ENCODE measurements at regions not wholly inside any gene's neighbourhood (a gene's known extent, or its start where the extent isn't known, plus 50 kb on each side); places are given as distances from the start of the nearest gene placed in this dataset.
"Not testable (repeated sequence)": the region's sequence is repeated elsewhere in the genome, so short reads cannot be mapped to it uniquely, and the experiment has no call there.

- DNase-seq = no peak
Measured at GRCh38 chr11:81241672-81242275, 1491.9 kb downstream of the FAM181B start.

DNA sequence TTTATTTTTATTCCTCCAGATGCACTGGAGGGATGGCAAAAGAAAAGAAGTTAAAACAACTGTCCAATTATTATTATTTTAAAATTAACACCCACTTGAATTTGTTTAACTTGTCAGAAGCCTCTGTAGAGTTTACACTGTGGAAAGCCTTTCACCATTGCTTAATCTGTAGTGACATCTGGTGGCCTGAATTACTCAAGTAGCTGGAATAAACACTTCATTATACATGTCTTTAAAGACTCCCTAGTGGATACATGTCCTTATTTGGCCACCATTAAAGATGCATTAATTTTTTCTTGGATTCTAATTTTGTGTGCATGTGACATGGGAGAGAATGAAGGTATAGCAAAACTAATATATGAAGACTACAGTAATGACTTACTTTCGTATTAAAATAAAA lies 1496.5 kb downstream of the FAM181B start:
- no peak for DNase-seq

- DNase-seq = not testable (repeated sequence)
Measured at GRCh38 chr11:81227409-81227808, 1506.3 kb downstream of the FAM181B start.

GRCh38 chr11:81224396-81224795 lies 1509.3 kb downstream of the FAM181B start:
- DNase-seq = no peak

GRCh38 chr11:81222491-81222890 lies 1511.2 kb downstream of the FAM181B start:
- DNase-seq = no peak

- DNase-seq = no peak
Measured at GRCh38 chr11:81220146-81220895, 1513.3 kb downstream of the FAM181B start.

GRCh38 chr11:81219661-81220060 lies 1514.0 kb downstream of the FAM181B start:
- no peak for DNase-seq

DNA sequence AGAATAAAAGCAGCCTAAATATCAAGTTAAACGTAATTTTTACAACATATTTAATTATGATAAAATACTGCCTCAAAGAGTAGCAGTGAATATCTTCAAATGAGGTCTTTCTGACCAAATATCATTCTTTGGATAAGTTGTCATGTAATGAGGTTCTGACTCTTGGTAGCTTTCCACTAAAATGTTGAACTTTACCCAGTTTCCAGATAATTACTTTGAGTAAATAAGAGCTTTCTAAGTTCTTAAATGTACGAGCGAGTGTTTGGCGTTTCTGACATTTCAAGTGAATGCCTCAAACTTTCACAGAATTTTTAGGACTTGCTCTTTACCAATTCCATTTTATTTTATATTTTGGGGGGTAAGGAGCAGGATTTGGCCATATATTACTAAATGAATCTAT lies 1515.2 kb downstream of the FAM181B start:
- no peak for DNase-seq

DNA sequence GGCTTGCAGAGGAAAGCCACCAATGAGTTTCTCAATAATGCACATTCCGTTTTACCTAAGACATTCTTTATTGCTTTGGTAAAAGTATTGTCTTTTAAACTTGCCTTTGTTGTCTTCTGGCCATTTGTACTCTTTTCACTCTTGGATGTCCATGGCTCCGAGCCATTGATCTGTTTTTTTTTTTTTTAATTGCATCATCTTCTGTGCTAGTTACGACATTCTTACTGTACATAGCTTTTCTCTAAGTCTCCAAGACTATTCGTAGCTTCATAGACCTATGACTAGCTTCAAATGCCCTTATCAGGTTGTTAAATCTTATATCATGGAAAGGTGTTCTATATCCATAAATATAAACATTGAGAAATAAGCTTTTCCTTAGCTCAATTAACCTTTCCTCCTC lies 1522.6 kb downstream of the FAM181B start:
- no peak for DNase-seq

GRCh38 chr11:81207421-81208054 lies 1526.1 kb downstream of the FAM181B start:
- no peak for DNase-seq

DNA sequence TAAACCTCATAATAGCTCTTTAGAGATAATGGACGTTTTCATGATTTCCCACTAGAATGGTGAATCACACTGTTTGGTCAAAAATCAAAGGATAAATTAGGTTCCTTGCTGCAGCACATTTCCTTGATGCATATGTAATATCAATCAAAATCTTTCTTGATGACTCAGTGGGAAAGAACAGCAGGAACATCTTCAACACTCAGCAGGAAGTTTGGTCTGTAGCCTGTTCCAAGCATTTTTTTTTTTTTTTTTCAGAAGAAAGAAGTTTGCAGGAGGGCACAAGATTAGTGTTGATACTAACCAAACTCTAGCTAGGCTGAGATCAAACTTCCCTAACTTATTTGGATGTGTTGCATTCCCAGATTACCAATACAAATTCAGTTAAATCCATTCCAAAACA lies 1529.8 kb downstream of the FAM181B start:
- no peak for DNase-seq

GRCh38 chr11:81197396-81197795 lies 1536.3 kb downstream of the FAM181B start:
- no peak for DNase-seq

DNA sequence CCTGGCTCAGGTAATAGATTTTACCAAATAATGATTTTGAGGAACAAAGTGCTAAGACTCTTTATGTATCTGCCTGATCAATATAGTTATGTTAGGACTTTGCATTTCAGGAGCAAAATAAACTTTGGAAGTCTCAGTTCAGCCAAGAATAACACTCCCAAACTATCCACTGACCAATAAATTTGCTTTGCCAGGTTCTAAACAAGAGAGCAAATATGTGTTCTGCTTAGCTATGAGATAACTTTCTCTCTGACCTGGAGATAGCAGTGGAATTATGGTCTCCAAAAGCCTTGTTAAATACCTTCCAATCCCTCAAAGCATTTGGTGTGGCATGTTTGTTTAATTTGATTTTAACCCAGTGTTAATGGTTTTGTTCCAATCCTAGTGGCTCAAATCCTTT lies 1541.1 kb downstream of the FAM181B start:
- no peak for DNase-seq

DNA sequence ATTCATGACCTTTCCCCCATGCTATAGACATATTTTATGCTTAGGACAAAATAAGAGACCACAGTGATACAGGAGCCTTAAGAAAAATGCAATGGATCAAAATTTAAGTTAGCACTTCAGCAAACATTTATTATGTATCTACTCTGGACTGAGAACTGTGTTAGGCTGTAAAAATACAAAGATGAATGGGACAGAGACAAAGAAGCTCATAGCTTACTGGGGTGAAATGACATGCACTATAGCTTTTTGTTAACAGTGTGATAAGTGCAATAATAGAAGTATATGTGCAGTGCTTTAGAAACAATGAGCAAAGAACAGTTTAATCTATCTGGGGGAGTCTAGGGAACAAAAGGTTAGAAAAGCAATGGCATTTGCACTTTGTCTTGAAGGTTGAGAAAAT lies 1543.1 kb downstream of the FAM181B start:
- DNase-seq = no peak

DNA sequence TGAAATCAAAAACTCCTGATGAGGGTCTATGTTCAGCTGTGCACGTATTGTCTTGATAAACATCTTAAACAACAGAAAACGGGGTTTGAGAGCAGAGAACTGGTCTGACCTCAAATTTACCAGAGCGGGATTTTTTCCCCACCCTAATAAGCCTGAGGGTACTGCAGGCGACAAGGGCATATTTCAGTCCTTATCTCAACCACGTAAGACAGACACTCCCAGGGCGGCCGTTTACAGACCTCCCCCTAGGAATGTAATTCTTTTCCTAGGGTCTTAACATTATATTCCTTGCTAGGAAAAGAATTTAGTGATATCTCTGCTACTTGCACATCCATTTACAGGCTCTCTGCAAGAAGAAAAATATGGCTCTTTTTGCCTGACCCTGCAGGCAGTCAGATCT lies 1546.6 kb downstream of the FAM181B start:
- DNase-seq = not testable (repeated sequence)

- no peak for DNase-seq
Measured at GRCh38 chr11:81174646-81175330, 1558.9 kb downstream of the FAM181B start.

GRCh38 chr11:81165164-81165563 lies 1568.5 kb downstream of the FAM181B start:
- no peak for DNase-seq

DNA sequence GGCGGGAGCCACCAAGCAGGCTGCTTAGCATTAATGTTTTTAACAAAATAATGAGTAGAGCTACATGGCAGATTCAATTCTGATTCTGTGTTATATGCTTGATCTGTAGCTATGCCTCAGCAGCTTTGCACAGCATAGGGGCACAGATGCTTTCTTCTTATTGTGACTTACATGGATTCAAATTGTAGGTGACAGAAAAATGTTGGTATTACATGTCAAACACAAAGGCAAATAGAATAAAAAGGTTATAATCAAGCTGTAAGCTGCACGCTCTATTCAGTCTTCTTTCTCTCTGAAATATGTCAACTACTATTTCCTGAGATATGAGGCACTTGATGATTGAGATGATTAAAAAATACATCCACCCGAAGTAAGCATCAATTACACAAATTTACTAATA lies 1573.8 kb downstream of the FAM181B start:
- DNase-seq = no peak

DNA sequence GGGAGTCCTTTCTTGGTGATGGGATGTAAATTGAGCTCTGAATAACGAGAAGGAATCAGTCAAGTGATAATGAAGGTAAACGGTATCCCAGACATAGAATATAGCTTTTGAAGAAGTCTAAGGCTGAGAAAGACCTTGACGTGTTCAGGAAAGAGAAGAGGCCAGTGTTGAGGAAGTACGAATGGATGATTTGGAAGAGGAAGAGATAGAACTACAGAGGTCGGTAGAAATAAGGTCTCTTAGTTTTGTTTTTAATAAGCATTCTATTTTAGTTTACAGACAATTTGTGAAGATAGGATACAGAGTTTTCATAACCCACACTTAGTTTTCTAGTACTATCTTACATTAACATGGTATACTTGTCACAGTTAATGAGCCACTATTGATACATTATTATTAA lies 1598.1 kb downstream of the FAM181B start:
- no peak for DNase-seq

GRCh38 chr11:81129618-81130017 lies 1604.0 kb downstream of the FAM181B start:
- DNase-seq = no peak

GRCh38 chr11:81112718-81113117 lies 1620.9 kb downstream of the FAM181B start:
- DNase-seq = no peak

- no peak for DNase-seq
Measured at GRCh38 chr11:81104051-81104450, 1629.6 kb downstream of the FAM181B start.

DNA sequence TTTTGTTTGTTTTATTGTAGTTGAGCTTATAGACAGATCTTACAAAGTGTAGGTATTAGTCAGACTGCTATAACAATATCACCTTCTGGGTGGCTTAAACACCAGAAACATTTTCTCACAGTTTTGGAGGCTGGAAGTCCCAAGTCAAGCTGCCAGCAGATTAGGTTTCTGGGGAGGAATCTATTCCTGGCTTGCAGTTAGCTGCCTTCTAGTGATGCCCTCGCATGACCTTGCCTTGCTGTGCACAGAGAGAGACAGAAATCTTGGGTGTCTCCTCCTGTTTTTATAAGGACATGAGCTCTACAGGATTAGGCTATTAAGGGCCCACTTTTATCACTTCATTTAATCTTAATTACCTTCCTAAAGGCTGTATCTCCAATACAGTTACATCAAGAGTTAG lies 1635.2 kb downstream of the FAM181B start:
- DNase-seq = no peak

GRCh38 chr11:81092522-81092921 lies 1641.1 kb downstream of the FAM181B start:
- no peak for DNase-seq
